Vagina (tissue), 2 donors: ENCODE measurements at regions not wholly inside any gene's neighbourhood (a gene's known extent, or its start where the extent isn't known, plus 50 kb on each side); places are given as distances from the start of the nearest gene placed in this dataset.

Experiments used
- POLR2A ChIP-seq, 2 donors: fragments of 450-650 bp; IDR thresholded peaks; one replicate each; pipeline ENCODE4 v1.6.1; 2017; ENCODE audit warnings: antibody characterized with exemption in 2 of 2, mild to moderate bottlenecking in 2 of 2, moderate library complexity in 2 of 2
- POLR2AphosphoS5 ChIP-seq, 2 donors: sonication (generic); formaldehyde crosslinking; IDR thresholded peaks; one replicate each; pipeline ENCODE4 v1.9.0; 2017; ENCODE audit warnings: antibody characterized with exemption in 2 of 2, mild to moderate bottlenecking in 2 of 2, low read depth in 1 of 2; ENCODE audit not compliant: insufficient read depth in 1 of 2
- TF ChIP-seq, protein P1 (sequence below), 3 experiments: fragments of 450-650 bp in 2 of 3; fragments of 200-600 bp in 1 of 3; sonication (generic) in 1 of 3; IDR thresholded peaks; one replicate each; pipeline ENCODE4 v1.5.1; 2017 to 2019; ENCODE audit warnings: antibody characterized with exemption in 3 of 3, mild to moderate bottlenecking in 2 of 3, moderate library complexity in 2 of 3

DNA sequence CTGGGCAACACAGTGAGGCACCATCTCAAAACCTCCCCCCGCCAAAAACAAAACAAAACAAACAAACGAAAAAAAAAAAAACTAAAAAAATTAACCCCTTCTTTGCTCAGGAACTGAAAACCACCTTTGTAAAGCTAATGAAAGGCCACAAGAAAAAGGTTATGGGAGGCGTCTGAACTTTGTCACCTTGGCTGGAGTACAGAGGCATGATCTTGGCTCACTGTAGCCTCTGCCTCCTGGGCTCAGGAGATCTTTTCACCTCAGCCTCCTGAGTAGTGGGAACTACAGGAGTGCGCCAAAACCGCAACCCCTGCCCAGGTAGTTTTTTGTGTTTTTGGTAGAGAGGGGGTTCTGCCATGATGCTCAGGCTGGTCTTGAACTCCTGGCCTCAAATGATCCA, 337.9 kb downstream of the TBC1D32 start:
- TF ChIP-seq, protein P1, sequence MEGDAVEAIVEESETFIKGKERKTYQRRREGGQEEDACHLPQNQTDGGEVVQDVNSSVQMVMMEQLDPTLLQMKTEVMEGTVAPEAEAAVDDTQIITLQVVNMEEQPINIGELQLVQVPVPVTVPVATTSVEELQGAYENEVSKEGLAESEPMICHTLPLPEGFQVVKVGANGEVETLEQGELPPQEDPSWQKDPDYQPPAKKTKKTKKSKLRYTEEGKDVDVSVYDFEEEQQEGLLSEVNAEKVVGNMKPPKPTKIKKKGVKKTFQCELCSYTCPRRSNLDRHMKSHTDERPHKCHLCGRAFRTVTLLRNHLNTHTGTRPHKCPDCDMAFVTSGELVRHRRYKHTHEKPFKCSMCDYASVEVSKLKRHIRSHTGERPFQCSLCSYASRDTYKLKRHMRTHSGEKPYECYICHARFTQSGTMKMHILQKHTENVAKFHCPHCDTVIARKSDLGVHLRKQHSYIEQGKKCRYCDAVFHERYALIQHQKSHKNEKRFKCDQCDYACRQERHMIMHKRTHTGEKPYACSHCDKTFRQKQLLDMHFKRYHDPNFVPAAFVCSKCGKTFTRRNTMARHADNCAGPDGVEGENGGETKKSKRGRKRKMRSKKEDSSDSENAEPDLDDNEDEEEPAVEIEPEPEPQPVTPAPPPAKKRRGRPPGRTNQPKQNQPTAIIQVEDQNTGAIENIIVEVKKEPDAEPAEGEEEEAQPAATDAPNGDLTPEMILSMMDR (IDR thresholded peaks at IDR 0.05) = no peak
- no peak for TF ChIP-seq POLR2A (IDR thresholded peaks at IDR 0.05)
- no peak for TF ChIP-seq POLR2AphosphoS5 (IDR thresholded peaks at IDR 0.05; ENCODE audit: insufficient read depth in 1 of 2, low read depth in 1 of 2)
